ENCODE measurements at regions not wholly inside any gene's neighbourhood (a gene's known extent, or its start where the extent isn't known, plus 50 kb on each side); places are given as distances from the start of the nearest gene placed in this dataset.

GRCh38 chr11:16632295-16633200 lies 105.9 kb upstream of the C11orf58 start (continued):
- 0 out of 2 replicates have a peak, but pooled peaks have one; percentile 10 for TF ChIP-seq ARID5B (CRISPR knock-in tag; IDR thresholded peaks at IDR 0.05)
- 0 out of 2 replicates have a peak, but pooled peaks have one; percentile 14 for TF ChIP-seq RAD21 (CRISPR knock-in tag; IDR thresholded peaks at IDR 0.05)

DNA sequence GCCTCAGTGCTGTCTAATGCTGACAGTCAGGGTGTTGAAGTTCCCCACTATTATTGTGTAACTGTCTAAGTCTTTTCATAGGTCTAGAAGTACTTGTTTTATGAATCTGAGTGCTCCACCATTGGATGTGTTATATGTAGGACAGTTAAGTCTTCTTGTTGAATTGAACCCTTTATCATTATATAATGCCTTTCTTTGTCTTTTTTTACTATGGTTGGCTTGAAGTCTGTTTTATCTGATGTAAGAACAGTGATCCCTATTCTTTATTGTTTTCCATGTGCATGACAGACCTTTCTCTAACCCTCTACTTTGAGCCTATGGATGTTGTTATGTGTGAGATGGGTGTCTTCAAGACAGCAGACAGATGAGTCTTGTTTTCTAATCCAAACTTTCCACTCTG lies 107.8 kb upstream of the C11orf58 start:
- in situ Hi-C loops (cut with HindIII; ENCODE audit: extremely low pct_ligation_motif_present, low pct_unique_long_range_greater_than_20kb) = no loop called here
- no peaks in the 10 kb centered on the region for H3K27me3 ChIP-seq (ENCODE audit: control insufficient read depth in 1 of 2, insufficient read depth in 2 of 2, low read length in 2 of 2)
- TF ChIP-seq, protein P1, sequence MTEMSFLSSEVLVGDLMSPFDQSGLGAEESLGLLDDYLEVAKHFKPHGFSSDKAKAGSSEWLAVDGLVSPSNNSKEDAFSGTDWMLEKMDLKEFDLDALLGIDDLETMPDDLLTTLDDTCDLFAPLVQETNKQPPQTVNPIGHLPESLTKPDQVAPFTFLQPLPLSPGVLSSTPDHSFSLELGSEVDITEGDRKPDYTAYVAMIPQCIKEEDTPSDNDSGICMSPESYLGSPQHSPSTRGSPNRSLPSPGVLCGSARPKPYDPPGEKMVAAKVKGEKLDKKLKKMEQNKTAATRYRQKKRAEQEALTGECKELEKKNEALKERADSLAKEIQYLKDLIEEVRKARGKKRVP (CRISPR knock-in tag; IDR thresholded peaks at IDR 0.05) = no peak
- TF ChIP-seq ZNF550 (CRISPR knock-in tag; IDR thresholded peaks at IDR 0.05; ENCODE audit: borderline replicate concordance) = no peak
- H3K9me3 ChIP-seq (ENCODE audit: low read length) = peaks cover 5% of the 10 kb centered on the region
- no peaks in the 10 kb centered on the region for H4K20me1 ChIP-seq (ENCODE audit: insufficient read depth, low read length)
- H3K9ac ChIP-seq (ENCODE audit: insufficient read depth, low read depth, low read length) = no peak overlapping the region
- H3K4me1 ChIP-seq (ENCODE audit: insufficient read depth, low read length) = no peaks in the 10 kb centered on the region
- H2AFZ ChIP-seq (ENCODE audit: low read length) = no peak overlapping the region
- no peaks in the 10 kb centered on the region for H3K79me2 ChIP-seq (ENCODE audit: insufficient read depth, low read length)
- H3K27ac ChIP-seq (ENCODE audit: extremely low read length, insufficient read depth, low read length) = no peak overlapping the region
- ATAC-seq (no peak), FAIRE-seq (no peak), DNase-seq (ENCODE audit: low spot score) (no peak)
- intact Hi-C loops (cut with micrococcal nuclease; ENCODE audit: unreplicated experiment) = no loop called here
- ChIA-PET CTCF (ENCODE audit: low intra/inter-chr PET ratio, low total read pairs) (no interaction called here), POLR2A (no interaction called here)
- no TSS peak for BruUV-seq (replicated peaks)
- no peaks in the 10 kb centered on the region for H3K36me3 ChIP-seq (replicated peaks in 1 of 2; ENCODE audit: control insufficient read depth in 1 of 2, insufficient read depth in 2 of 2, low read length in 2 of 2)
- H3K4me3 ChIP-seq (replicated peaks in 1 of 3; ENCODE audit: insufficient read depth in 1 of 3, low read depth in 2 of 3, low read length in 3 of 3) = no peak overlapping the region
- H3K4me2 ChIP-seq (ENCODE audit: low read depth, low read length) = no peak overlapping the region
